ENCODE measurements at regions not wholly inside any gene's neighbourhood (a gene's known extent, or its start where the extent isn't known, plus 50 kb on each side); places are given as distances from the start of the nearest gene placed in this dataset.

DNA sequence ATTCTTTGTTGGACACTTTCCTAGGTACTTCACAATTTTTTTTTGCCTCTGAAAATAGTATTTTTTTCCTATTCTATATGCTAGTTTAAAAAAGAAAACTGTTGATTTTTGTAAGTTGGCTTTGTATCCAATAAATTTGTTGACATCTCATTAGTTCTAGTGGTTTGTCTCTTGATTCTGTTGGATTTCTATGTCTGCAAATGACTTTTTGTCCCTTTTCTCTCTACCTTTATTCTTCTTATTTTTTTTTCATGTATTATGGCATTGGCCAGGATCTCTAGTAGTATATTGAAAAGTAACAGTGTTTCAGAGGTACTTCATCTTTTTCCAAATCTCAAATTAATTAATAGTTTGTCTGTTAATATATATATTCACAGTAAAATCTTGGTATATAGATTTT, 59.1 kb upstream of the TSPAN11 start (continued):
- TF ChIP-seq, protein P1, sequence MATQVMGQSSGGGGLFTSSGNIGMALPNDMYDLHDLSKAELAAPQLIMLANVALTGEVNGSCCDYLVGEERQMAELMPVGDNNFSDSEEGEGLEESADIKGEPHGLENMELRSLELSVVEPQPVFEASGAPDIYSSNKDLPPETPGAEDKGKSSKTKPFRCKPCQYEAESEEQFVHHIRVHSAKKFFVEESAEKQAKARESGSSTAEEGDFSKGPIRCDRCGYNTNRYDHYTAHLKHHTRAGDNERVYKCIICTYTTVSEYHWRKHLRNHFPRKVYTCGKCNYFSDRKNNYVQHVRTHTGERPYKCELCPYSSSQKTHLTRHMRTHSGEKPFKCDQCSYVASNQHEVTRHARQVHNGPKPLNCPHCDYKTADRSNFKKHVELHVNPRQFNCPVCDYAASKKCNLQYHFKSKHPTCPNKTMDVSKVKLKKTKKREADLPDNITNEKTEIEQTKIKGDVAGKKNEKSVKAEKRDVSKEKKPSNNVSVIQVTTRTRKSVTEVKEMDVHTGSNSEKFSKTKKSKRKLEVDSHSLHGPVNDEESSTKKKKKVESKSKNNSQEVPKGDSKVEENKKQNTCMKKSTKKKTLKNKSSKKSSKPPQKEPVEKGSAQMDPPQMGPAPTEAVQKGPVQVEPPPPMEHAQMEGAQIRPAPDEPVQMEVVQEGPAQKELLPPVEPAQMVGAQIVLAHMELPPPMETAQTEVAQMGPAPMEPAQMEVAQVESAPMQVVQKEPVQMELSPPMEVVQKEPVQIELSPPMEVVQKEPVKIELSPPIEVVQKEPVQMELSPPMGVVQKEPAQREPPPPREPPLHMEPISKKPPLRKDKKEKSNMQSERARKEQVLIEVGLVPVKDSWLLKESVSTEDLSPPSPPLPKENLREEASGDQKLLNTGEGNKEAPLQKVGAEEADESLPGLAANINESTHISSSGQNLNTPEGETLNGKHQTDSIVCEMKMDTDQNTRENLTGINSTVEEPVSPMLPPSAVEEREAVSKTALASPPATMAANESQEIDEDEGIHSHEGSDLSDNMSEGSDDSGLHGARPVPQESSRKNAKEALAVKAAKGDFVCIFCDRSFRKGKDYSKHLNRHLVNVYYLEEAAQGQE (IDR thresholded peaks at IDR 0.05; ENCODE audit: unreplicated experiment), result no peak
- TF ChIP-seq ZNF331 (CRISPR knock-in tag; IDR thresholded peaks at IDR 0.05; ENCODE audit: low read depth), result no peak

DNA sequence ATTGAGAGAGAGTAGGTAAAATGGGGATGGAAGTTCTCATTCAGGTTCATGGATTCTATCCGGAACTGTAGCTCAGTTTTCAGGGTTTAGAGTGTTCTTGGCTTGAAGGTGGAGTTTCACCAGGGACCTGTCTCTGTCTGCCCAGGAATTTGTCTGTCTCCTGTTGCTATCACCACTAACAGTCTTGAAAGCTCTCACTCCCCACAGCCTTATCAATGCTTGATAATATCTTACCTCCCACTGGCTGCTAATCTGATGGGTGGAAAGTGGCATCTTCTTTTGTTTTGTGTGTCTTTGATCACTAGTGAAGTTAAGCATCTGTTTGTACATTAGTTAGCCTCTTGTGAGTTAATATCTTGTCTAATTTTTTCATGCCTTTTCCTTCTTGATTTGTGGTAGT, 60.3 kb upstream of the TSPAN11 start:
- H3K27me3 ChIP-seq (ENCODE audit: insufficient read depth), result no peaks in the 10 kb centered on the region
- no peak overlapping the region for H3K4me3 ChIP-seq
- no peak overlapping the region for H3K27ac Mint-ChIP-seq
- no peaks in the 10 kb centered on the region; the same call in 1 of the 2 replicates for H4K20me1 ChIP-seq (replicated peaks; ENCODE audit: insufficient read depth)
- no peak overlapping the region for H3K27ac ChIP-seq (ENCODE audit: low read depth)
- DNase-seq (ENCODE audit: low spot score), result no peak
- ATAC-seq, result no peak
- H3F3A ChIP-seq (replicated peaks; ENCODE audit: low read depth), result no peaks in the 10 kb centered on the region
- H3K4me1 ChIP-seq (ENCODE audit: insufficient read depth), result peaks cover 9% of the 10 kb centered on the region; the same call in 1 of the 2 replicates
- H3K9me2 ChIP-seq (ENCODE audit: insufficient read depth), result no peaks in the 10 kb centered on the region
- H3K4me2 ChIP-seq, result no peak overlapping the region
- H3K79me2 ChIP-seq (replicated peaks; ENCODE audit: insufficient read depth), result no peaks in the 10 kb centered on the region
- no peak overlapping the region for H3K4me3 Mint-ChIP-seq
- peaks cover 15% of the 10 kb centered on the region for H3K4me1 Mint-ChIP-seq
- peaks cover 25% of the 10 kb centered on the region for H3K9me3 Mint-ChIP-seq
- H3K36me3 ChIP-seq (ENCODE audit: insufficient read depth), result no peaks in the 10 kb centered on the region
- no peak overlapping the region for H2AFZ ChIP-seq
- peaks cover 7% of the 10 kb centered on the region for H3K27me3 Mint-ChIP-seq (ENCODE audit: insufficient read depth, low read depth, poor library complexity)
- peaks cover 16% of the 10 kb centered on the region; the same call in 2 of the 3 replicates for H3K36me3 Mint-ChIP-seq (ENCODE audit: low read depth)
- TF ChIP-seq STAT1 (IDR thresholded peaks at IDR 0.05; ENCODE audit: unreplicated experiment) (no peak), ZNF331 (CRISPR knock-in tag; IDR thresholded peaks at IDR 0.05; ENCODE audit: low read depth) (no peak), EZH2phosphoT487 (IDR thresholded peaks at IDR 0.05; ENCODE audit: unreplicated experiment) (no peak), EZH2 (IDR thresholded peaks at IDR 0.05; ENCODE audit: low read depth, unreplicated experiment) (no peak), CREB1 (CRISPR knock-in tag; IDR thresholded peaks at IDR 0.05; ENCODE audit: low read depth) (no peak), NANOG (IDR thresholded peaks at IDR 0.05; ENCODE audit: borderline replicate concordance) (no peak), ZNF114 (CRISPR knock-in tag; IDR thresholded peaks at IDR 0.05) (no peak)
- TF ChIP-seq, protein P2, sequence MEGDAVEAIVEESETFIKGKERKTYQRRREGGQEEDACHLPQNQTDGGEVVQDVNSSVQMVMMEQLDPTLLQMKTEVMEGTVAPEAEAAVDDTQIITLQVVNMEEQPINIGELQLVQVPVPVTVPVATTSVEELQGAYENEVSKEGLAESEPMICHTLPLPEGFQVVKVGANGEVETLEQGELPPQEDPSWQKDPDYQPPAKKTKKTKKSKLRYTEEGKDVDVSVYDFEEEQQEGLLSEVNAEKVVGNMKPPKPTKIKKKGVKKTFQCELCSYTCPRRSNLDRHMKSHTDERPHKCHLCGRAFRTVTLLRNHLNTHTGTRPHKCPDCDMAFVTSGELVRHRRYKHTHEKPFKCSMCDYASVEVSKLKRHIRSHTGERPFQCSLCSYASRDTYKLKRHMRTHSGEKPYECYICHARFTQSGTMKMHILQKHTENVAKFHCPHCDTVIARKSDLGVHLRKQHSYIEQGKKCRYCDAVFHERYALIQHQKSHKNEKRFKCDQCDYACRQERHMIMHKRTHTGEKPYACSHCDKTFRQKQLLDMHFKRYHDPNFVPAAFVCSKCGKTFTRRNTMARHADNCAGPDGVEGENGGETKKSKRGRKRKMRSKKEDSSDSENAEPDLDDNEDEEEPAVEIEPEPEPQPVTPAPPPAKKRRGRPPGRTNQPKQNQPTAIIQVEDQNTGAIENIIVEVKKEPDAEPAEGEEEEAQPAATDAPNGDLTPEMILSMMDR (conservative IDR thresholded peaks at IDR 0.05; ENCODE audit: low read depth in 2 of 2), result no peak
- TF ChIP-seq, protein P3, sequence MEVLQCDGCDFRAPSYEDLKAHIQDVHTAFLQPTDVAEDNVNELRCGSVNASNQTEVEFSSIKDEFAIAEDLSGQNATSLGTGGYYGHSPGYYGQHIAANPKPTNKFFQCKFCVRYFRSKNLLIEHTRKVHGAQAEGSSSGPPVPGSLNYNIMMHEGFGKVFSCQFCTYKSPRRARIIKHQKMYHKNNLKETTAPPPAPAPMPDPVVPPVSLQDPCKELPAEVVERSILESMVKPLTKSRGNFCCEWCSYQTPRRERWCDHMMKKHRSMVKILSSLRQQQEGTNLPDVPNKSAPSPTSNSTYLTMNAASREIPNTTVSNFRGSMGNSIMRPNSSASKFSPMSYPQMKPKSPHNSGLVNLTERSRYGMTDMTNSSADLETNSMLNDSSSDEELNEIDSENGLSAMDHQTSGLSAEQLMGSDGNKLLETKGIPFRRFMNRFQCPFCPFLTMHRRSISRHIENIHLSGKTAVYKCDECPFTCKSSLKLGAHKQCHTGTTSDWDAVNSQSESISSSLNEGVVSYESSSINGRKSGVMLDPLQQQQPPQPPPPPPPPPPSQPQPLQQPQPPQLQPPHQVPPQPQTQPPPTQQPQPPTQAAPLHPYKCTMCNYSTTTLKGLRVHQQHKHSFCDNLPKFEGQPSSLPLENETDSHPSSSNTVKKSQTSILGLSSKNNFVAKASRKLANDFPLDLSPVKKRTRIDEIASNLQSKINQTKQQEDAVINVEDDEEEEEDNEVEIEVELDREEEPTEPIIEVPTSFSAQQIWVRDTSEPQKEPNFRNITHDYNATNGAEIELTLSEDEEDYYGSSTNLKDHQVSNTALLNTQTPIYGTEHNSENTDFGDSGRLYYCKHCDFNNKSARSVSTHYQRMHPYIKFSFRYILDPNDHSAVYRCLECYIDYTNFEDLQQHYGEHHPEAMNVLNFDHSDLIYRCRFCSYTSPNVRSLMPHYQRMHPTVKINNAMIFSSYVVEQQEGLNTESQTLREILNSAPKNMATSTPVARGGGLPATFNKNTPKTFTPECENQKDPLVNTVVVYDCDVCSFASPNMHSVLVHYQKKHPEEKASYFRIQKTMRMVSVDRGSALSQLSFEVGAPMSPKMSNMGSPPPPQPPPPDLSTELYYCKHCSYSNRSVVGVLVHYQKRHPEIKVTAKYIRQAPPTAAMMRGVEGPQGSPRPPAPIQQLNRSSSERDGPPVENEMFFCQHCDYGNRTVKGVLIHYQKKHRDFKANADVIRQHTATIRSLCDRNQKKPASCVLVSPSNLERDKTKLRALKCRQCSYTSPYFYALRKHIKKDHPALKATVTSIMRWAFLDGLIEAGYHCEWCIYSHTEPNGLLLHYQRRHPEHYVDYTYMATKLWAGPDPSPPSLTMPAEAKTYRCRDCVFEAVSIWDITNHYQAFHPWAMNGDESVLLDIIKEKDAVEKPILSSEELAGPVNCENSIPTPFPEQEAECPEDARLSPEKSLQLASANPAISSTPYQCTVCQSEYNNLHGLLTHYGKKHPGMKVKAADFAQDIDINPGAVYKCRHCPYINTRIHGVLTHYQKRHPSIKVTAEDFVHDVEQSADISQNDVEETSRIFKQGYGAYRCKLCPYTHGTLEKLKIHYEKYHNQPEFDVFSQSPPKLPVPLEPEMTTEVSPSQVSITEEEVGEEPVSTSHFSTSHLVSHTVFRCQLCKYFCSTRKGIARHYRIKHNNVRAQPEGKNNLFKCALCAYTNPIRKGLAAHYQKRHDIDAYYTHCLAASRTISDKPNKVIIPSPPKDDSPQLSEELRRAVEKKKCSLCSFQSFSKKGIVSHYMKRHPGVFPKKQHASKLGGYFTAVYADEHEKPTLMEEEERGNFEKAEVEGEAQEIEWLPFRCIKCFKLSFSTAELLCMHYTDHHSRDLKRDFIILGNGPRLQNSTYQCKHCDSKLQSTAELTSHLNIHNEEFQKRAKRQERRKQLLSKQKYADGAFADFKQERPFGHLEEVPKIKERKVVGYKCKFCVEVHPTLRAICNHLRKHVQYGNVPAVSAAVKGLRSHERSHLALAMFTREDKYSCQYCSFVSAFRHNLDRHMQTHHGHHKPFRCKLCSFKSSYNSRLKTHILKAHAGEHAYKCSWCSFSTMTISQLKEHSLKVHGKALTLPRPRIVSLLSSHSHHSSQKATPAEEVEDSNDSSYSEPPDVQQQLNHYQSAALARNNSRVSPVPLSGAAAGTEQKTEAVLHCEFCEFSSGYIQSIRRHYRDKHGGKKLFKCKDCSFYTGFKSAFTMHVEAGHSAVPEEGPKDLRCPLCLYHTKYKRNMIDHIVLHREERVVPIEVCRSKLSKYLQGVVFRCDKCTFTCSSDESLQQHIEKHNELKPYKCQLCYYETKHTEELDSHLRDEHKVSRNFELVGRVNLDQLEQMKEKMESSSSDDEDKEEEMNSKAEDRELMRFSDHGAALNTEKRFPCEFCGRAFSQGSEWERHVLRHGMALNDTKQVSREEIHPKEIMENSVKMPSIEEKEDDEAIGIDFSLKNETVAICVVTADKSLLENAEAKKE (CRISPR knock-in tag; IDR thresholded peaks at IDR 0.05), result no peak
- TF ChIP-seq, protein P4, sequence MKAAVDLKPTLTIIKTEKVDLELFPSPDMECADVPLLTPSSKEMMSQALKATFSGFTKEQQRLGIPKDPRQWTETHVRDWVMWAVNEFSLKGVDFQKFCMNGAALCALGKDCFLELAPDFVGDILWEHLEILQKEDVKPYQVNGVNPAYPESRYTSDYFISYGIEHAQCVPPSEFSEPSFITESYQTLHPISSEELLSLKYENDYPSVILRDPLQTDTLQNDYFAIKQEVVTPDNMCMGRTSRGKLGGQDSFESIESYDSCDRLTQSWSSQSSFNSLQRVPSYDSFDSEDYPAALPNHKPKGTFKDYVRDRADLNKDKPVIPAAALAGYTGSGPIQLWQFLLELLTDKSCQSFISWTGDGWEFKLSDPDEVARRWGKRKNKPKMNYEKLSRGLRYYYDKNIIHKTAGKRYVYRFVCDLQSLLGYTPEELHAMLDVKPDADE (IDR thresholded peaks at IDR 0.05), result no peak
